A549 (cell line): ENCODE measurements at regions not wholly inside any gene's neighbourhood (a gene's known extent, or its start where the extent isn't known, plus 50 kb on each side); places are given as distances from the start of the nearest gene placed in this dataset.

ENCODE experiments used
- ATAC-seq, 2 experiments: fragments of 200-7000 bp in 1 of 2; fragments of >200 bp in 1 of 2; cut with Nextera tagmentation in 1 of 2; cut with Tn5 transposase in 1 of 2; 3 replicates each; pipeline versions ENCODE4 v1.8.0 to v1.9.1; 2018 to 2020; ENCODE audit warnings: mild to moderate bottlenecking in 1 of 2, moderate library complexity in 1 of 2
- CTCF ChIA-PET: fragments of 300-600 bp; sonication (Branson Sonifier 250); formaldehyde crosslinking; extraction: SDS; loops from one replicate; lab custom pipeline; 2021; ENCODE audit warnings: antibody characterized with exemption, inconsistent platforms; lab: Yijun Ruan, JAX
- POLR2A ChIA-PET: fragments of 350-600 bp; formaldehyde crosslinking; extraction: SDS; loops from one replicate; lab custom pipeline; 2021; ENCODE audit warnings: antibody characterized with exemption, inconsistent platforms; lab: Yijun Ruan, JAX
- DNase-seq, 2 experiments: peaks; one replicate each; pipeline versions ENCODE4 v3.0.0 to v3.0.0-alpha.2; 2011 to 2016; ENCODE audit warnings: low read depth in 1 of 2, low spot score in 1 of 2
- FAIRE-seq: peaks from 2 replicates; lab custom pipeline; 2011; peaks lifted over from hg19 to GRCh38; lab: Jason Lieb, UNC
- H3K27ac ChIP-seq, 2 experiments: fragments of >200 bp; sonication (Bioruptor Twin); formaldehyde crosslinking; 3 replicates each; pipeline ENCODE4 v1.5.1; 2016 to 2017
- H3K4me1 ChIP-seq: fragments of >200 bp; sonication (Bioruptor Twin); formaldehyde crosslinking; 3 replicates; pipeline ENCODE4 v1.6.1; 2016
- H3K4me2 ChIP-seq: fragments of >200 bp; sonication (Bioruptor Twin); formaldehyde crosslinking; 3 replicates; pipeline ENCODE4 v1.6.1; 2016
- H3K4me3 ChIP-seq: fragments of >200 bp; sonication (Bioruptor Twin); formaldehyde crosslinking; 3 replicates; pipeline ENCODE4 v1.5.1; 2016
- H3K9me3 ChIP-seq: fragments of >200 bp; sonication (Bioruptor Twin); formaldehyde crosslinking; 3 replicates; pipeline ENCODE4 v1.6.1; 2016
- ATOH8 ChIP-seq: fragments of 250-450 bp; sonication (Bioruptor Pico); IDR thresholded peaks from 2 replicates; pipeline ENCODE4 v1.5.0; 2020; ENCODE audit warnings: low read depth, mild to moderate bottlenecking, moderate library complexity
- CBX2 ChIP-seq: fragments of 200-600 bp; sonication (generic); IDR thresholded peaks from 2 replicates; pipeline ENCODE4 v1.6.1; 2016; ENCODE audit warnings: low read depth, mild to moderate bottlenecking, borderline replicate concordance
- CBX8 ChIP-seq: fragments of 200-600 bp; sonication (generic); IDR thresholded peaks from 2 replicates; pipeline ENCODE4 v1.6.1; 2016
- CEBPB ChIP-seq, 2 experiments: fragments of >200 bp in 1 of 2; sonication (Bioruptor Twin) in 1 of 2; formaldehyde crosslinking in 1 of 2; IDR thresholded peaks; 2 replicates each; pipeline ENCODE4 v1.6.1; 2012 to 2016
- FOSL2 ChIP-seq, 2 experiments: fragments of 450-650 bp in 1 of 2; fragments of >200 bp in 1 of 2; sonication (Bioruptor Twin) in 1 of 2; formaldehyde crosslinking; IDR thresholded peaks; 2 replicates each; pipeline versions ENCODE4 v1.5.0 to v1.6.1; 2016 to 2020; ENCODE audit warnings: mild to moderate bottlenecking in 1 of 2, moderate library complexity in 1 of 2
- HDAC2 ChIP-seq: fragments of 200-600 bp; sonication (generic); IDR thresholded peaks from 2 replicates; pipeline ENCODE4 v1.6.1; 2016
- HEYL ChIP-seq: fragments of 250-450 bp; sonication (Bioruptor Pico); IDR thresholded peaks from 2 replicates; pipeline ENCODE4 v1.8.0; 2021; ENCODE audit warnings: mild to moderate bottlenecking, moderate library complexity
- HOXB13 ChIP-seq: fragments of 250-450 bp; sonication (Bioruptor Pico); IDR thresholded peaks from 2 replicates; pipeline ENCODE4 v1.5.0; 2020; ENCODE audit warnings: low read depth, mild to moderate bottlenecking, moderate library complexity
- JUNB ChIP-seq: fragments of >200 bp; sonication (Bioruptor Twin); formaldehyde crosslinking; IDR thresholded peaks from 2 replicates; pipeline ENCODE4 v1.6.1; 2016
- KDM1A ChIP-seq: fragments of 200-600 bp; sonication (generic); IDR thresholded peaks from 2 replicates; pipeline ENCODE4 v1.6.1; 2016; ENCODE audit warnings: low read depth, mild to moderate bottlenecking
- NR3C1 ChIP-seq: fragments of >200 bp; sonication (Bioruptor Twin); formaldehyde crosslinking; IDR thresholded peaks from 3 replicates; pipeline ENCODE4 v1.6.1; 2017
- POLR2A ChIP-seq: IDR thresholded peaks from 2 replicates; pipeline ENCODE4 v1.6.1; 2012; ENCODE audit warnings: mild to moderate bottlenecking, low read length
- RCOR1 ChIP-seq: fragments of 150-350 bp; IDR thresholded peaks from 2 replicates; pipeline ENCODE4 v1.6.1; 2014; ENCODE audit warnings: antibody characterized with exemption, low read length, low read depth
- REST ChIP-seq: fragments of 200-600 bp; sonication (generic); IDR thresholded peaks from 2 replicates; pipeline ENCODE4 v1.6.1; 2016; ENCODE audit warnings: antibody characterized with exemption, mild to moderate bottlenecking, moderate library complexity
- RFX5 ChIP-seq: fragments of 450-650 bp; IDR thresholded peaks from 2 replicates; pipeline ENCODE4 v1.7.1; 2014; ENCODE audit warnings: antibody characterized with exemption, mild to moderate bottlenecking, moderate library complexity
- RNF2 ChIP-seq: fragments of 200-600 bp; sonication (generic); IDR thresholded peaks from 2 replicates; pipeline ENCODE4 v1.6.1; 2016; ENCODE audit warnings: low read depth, mild to moderate bottlenecking, antibody characterized with exemption, moderate library complexity, borderline replicate concordance
- SREBF2 ChIP-seq: fragments of 450-650 bp; IDR thresholded peaks from 2 replicates; pipeline ENCODE4 v1.6.1; 2014; ENCODE audit warnings: mild to moderate bottlenecking, moderate library complexity
- TP53 ChIP-seq: fragments of 250-450 bp; sonication (Bioruptor Pico); IDR thresholded peaks from 2 replicates; pipeline ENCODE4 v1.5.0; 2021; ENCODE audit warnings: mild to moderate bottlenecking, moderate library complexity
- USF2 ChIP-seq: fragments of 450-650 bp; IDR thresholded peaks from 2 replicates; pipeline ENCODE4 v1.6.1; 2014; ENCODE audit warnings: antibody characterized with exemption
- ZC3H11A ChIP-seq: fragments of 450-650 bp; IDR thresholded peaks from 2 replicates; pipeline ENCODE4 v1.6.1; 2014; ENCODE audit warnings: antibody characterized with exemption, mild to moderate bottlenecking
- ZFP36 ChIP-seq: fragments of 450-650 bp; IDR thresholded peaks from 2 replicates; pipeline ENCODE4 v1.6.1; 2014; ENCODE audit warnings: borderline replicate concordance; ENCODE audit not compliant: partially characterized antibody
- ZSCAN20 ChIP-seq: fragments of 250-450 bp; sonication (Bioruptor Pico); IDR thresholded peaks from 2 replicates; pipeline ENCODE4 v1.8.0; 2022; ENCODE audit warnings: mild to moderate bottlenecking, moderate library complexity
- WGBS: methylation state at CpG from one replicate; pipeline ENCODE4 v1.1.6; 2017; ENCODE audit errors: missing lambda C conversion rate; 5-methylcytosine and 5-hydroxymethylcytosine counted together

GRCh38 chr9:107721705-107722245 is 232.2 kb upstream of the KLF4 start:
- FAIRE-seq (no peak), DNase-seq (no peak), ATAC-seq (no peak)
- H3K4me1 ChIP-seq = no peaks in the 10 kb centered on the region
- no peaks in the 10 kb centered on the region for H3K9me3 ChIP-seq
- no peak overlapping the region for H3K4me3 ChIP-seq
- POLR2A ChIA-PET = no interaction called here
- H3K27ac ChIP-seq = no peak overlapping the region
- no peak for TF ChIP-seq RFX5
- TF ChIP-seq REST = no peak
- TF ChIP-seq RCOR1 = no peak
- TF ChIP-seq ZFP36 = no peak
- TF ChIP-seq FOSL2 (IDR thresholded peaks at IDR 0.05) = no peak
- TF ChIP-seq FOSL2 (CRISPR knock-in tag; IDR thresholded peaks at IDR 0.05) = no peak
- no peak for TF ChIP-seq TP53 (CRISPR knock-in tag)
- TF ChIP-seq ZSCAN20 (CRISPR knock-in tag) = no peak
- no peak for TF ChIP-seq HEYL (CRISPR knock-in tag)
- no peak for TF ChIP-seq SREBF2
- CTCF ChIA-PET = interaction anchor here (0.9 to 1.3 kb wide), 2 partner anchors 10 to 844 kb away, joined by 3 read pairs; no protein-coding TSS in a partner anchor
- no peak overlapping the region for H3K4me2 ChIP-seq
- 68% methylated on average over 5 of the region's 5 CpGs for WGBS

- Histone ChIP-seq H3K4me3 (no peak overlapping the region), H3K9me3 (no peaks in the 10 kb centered on the region), H3K4me2 (no peak overlapping the region), H3K27ac (no peak overlapping the region), H3K4me1 (no peaks in the 10 kb centered on the region)
- WGBS = 61% methylated on average over 2 of the region's 2 CpGs
- DNase-seq (no peak), ATAC-seq (no peak), FAIRE-seq (no peak)
- TF ChIP-seq CBX2 (no peak), HOXB13 (CRISPR knock-in tag) (no peak), ZC3H11A (no peak), ZSCAN20 (CRISPR knock-in tag) (no peak), KDM1A (no peak), RNF2 (no peak), POLR2A (no peak), ZFP36 (no peak)
- POLR2A ChIA-PET = no interaction called here
- CTCF ChIA-PET = interaction anchor here (0.7 kb wide), 1 partner anchor 42 kb away, joined by 3 read pairs; no protein-coding TSS in a partner anchor
Measured at GRCh38 chr9:107720501-107720900, 230.9 kb upstream of the KLF4 start.

- no peak overlapping the region for H3K27ac ChIP-seq
- H3K4me1 ChIP-seq = peaks cover 2% of the 10 kb centered on the region
- CTCF ChIA-PET = interaction anchor here (1.2 to 1.7 kb wide), 2 partner anchors 8 to 13 kb away, joined by 3 to 4 read pairs; no protein-coding TSS in a partner anchor
- H3K4me2 ChIP-seq = no peak overlapping the region
- no peaks in the 10 kb centered on the region for H3K9me3 ChIP-seq
- no peak overlapping the region for H3K4me3 ChIP-seq
- POLR2A ChIA-PET = no interaction called here
- DNase-seq (no peak), ATAC-seq (no peak), FAIRE-seq (no peak)
- TF ChIP-seq HDAC2 (no peak), ATOH8 (CRISPR knock-in tag) (no peak), USF2 (no peak), JUNB (no peak), NR3C1 (no peak), RFX5 (no peak), CEBPB (IDR thresholded peaks at IDR 0.05) (no peak), CBX8 (no peak)
- 93% methylated on average over 9 of the region's 9 CpGs for WGBS
Measured at GRCh38 chr9:107717529-107718314, 228.2 kb upstream of the KLF4 start.
